GM19397 (cell line): ENCODE measurements at regions not wholly inside any gene's neighbourhood (a gene's known extent, or its start where the extent isn't known, plus 50 kb on each side); places are given as distances from the start of the nearest gene placed in this dataset.

ENCODE experiments used
- ATAC-seq: cut with Tn5 transposase; IDR thresholded peaks from one replicate; pipeline ENCODE4 v1.9.1; 2021; ENCODE audit warnings: mild to moderate bottlenecking, moderate library complexity; ENCODE audit not compliant: unreplicated experiment

DNA sequence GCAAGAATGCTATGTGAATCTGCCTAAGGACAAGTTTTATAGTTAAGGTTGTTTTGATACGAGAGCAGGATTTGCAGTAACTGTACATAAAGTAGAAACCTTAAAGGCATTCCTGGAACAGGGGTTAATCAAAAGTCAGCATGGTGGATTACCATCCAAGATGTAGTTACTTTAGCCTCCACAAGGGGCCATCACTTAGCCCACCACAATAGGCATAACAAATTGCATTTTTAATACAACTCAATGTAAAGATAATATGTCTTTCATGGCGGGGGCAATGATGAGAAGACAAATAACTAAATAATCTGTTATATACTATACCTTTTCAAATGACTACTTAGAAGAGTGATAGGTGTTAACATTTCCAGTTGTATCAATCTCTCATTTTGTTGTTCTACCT, 611.2 kb upstream of the ADGRL4 start:
- ATAC-seq: no peak

DNA sequence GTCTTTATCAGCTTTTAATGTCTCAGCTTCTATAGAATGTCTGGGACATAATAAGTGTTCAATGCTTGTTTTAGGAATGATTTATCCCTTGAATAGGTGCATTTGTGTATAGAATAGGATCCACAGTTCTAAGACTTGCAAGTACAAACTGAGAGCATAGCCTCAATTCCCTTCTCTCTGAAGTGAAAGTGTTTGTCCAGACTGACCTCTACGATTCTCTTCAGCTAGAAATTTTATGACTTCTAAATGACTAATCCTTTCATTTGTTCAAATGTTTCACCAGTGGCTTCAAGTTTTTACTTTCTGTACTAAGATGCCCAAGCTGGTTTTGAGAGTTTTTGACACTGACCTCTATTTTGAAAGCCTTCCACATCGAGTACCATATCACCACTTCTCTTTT, 608.2 kb upstream of the ADGRL4 start:
- no peak for ATAC-seq

DNA sequence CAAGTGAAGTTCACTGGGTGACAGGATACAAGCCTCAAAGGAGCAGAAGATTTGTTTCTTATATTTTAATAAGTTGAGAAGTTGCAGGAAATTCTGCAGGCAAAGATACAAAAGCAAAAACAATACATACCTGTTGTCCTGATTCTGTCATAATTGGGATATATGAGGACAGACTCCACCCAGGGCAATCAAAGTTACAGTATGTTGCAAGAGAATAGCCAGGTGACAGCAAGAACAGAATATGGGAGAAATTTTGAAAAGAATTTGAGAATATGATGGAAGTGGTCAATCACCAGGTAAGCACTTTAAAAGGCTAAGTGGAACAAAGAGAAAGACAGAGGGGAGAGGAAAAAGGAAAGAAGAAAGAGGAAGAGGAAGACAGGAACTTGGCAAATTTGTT, 607.6 kb upstream of the ADGRL4 start:
- no peak for ATAC-seq

DNA sequence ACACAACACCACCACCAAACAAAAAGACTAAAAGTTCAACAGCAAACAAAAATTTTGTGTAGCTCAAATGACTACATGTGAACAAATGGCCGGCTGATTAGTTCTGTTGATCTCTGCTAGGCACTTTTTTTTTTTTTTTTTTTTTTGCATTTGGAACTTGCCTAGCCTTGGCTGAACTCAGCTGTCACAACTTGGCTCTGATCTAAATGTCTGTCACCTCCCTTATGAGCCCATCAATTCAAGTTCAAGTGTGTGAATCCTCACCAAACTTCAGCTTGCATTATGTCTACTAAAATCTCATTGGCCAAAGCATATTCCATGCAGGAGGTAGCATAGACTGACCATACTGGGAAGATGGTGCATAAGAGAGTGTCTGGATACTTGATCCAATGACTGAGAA, 606.5 kb upstream of the ADGRL4 start:
- ATAC-seq: no peak

DNA sequence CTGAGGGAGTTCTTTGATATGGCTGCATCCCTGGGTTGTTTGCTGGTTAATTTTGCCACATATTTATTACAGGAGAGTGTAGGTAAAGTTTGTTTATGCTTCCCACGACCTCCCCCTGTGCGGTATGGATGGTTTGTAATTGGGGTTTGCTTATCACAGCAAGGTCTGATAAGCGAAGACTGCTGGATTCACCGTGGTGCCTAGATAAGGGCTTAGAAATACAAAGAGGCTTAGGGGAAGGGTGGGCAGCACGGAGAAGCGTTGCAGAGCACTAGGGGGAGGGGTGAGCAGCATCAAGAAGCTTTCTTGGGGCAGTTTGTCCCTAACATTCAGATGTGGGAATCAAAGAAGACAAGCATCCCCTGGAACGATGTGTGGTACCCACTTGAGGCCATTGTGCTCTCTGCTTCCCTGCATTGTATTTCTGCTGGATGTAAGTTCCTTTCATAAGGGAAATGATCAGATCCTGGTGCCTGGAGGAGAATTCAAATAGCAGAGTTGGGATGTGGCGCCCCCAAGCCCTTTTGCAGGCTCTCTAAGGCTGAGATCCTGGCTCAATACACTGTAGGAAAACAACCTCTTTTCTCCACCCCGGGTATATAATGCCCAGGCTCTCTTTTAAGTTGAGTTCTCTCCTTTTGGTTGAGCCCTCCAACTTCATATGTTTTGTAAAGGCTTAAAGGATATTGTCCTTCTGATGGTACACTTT, 598.1 kb upstream of the ADGRL4 start:
- ATAC-seq: no peak

DNA sequence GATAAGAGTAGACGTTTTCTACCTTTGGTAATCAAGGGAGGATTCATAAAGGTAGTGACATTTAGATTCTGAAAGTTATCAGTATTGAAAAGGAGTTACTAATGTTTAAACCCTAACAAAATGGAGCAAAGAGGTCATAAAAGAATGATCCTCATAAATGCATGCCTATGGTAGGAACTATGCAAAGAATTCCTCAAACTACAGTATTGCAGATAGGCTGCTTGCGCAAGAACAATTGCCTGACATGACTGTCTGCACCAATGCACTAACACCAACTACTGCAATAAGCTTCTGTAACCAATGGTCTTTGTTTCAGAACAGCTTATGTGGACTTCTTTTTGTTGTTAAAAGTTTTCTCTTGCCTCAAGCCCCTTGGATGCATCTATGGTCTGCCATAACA, 597.3 kb upstream of the ADGRL4 start:
- ATAC-seq: no peak

DNA sequence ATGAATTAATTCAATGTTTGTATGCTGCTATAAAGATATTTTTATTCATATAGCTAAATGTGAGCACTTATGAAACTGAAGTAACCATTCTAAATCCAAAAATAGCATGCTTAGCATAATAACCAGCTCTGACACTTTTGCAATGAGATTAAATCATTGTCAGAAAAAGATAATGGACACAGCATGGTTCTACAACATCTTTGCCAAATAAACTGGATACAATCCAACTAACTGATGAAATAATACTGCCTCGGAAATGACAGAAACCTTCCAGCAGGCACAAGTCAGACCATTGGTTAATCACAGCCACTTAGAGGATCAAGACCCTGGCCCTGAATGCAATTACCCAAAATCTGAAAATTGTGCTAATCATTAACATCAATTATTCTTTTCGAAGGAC, 592.7 kb upstream of the ADGRL4 start:
- no peak for ATAC-seq

DNA sequence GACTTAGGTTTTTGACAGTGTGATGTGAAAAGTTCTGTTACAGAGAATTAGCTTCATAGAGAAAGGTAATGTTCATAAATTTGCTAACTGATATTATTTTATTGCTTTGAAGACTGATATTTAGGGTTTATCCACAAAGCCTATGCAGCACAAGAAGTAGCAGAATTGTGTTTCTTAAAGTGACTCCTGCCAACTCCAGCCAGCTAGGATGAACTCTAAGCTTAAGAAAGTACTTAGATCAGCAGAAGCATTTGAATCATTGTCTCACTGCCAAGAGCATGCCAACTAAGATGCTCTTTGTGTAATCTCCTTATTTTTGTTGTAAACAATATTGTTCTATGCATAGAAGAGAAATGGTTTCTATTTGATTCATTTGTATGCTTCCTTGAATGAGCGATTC, 589.4 kb upstream of the ADGRL4 start:
- no peak for ATAC-seq

DNA sequence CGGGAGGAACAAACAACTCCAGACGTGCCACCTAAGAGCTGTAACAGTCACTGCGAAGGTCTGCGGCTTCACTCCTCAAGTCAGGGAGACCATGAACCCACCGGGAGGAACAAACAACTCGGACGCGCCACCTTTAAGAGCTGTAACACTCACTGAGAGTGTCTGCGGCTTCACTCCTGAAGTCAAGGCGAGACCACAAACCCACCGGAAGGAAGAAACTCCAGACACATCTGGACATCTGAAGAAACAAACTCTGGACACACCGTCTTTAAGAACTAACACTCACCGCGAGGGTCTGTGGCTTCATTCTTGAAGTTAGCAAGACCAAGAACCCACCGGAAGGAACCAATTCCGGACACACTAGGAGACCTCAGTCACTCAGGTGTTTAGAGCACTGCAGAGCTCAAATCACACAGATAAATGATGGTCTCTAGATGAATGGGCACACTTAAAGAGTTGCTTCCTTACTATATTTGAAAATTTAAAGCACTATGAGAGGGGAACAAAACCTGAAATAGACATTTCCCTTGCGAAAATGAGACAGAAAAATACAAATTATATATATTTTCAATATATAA, 587.7 kb upstream of the ADGRL4 start:
- ATAC-seq: no peak

DNA sequence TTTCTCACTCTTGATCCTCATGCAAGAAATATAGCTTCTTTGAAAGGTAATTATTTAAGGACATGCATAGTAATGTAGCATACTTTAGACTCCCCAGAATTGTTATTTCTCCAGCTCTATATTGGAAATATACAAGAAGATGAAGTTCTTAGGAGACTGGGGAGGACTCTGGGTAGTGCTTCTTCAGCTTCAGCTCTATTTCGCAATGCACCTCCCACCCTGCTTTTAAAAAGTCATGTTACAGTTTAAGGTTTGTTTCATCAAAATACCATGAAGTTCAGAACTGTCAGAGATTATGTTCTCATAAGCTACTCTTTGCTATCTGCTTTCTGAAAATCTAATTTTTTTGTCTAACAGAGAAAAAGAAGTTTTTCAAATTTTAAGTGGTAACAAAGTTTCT, 586.2 kb upstream of the ADGRL4 start:
- no peak for ATAC-seq

DNA sequence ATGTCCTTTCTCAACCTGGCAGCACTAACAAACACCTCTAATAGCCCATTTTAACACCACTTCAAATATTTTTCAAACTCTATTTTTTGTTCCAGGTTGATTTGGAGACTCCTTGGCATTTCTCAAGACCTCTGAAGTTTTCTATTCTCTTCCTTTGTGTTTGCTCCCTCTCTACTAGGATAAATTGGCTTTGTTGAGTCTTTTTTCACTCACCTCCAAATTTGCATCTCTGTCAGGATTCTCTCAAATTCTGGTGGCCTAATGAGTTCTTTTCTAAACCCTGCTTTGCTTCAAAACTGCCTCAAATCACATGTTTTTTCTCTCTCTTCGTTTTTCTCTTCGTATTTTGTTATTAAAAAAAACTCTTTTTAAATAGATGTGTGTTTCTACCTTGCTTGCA, 582.2 kb upstream of the ADGRL4 start:
- ATAC-seq: no peak

DNA sequence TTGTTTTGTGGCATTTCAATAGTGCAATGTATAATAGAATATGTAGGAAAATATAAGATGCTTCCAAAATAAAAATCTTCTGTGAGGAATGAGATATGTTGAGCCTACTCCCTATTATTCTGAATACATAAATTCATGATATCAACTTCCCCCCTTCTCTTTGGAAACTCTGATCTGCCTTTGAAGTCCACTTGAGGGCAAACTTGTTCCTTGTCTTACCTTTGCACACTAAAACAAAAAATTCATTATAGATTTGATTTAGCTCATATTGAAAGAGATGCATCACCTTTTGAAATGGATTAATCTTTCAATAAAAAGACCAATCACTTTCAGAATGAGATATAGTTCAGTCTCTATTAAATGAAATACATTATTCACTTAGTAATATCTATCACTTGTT, 580.7 kb upstream of the ADGRL4 start:
- ATAC-seq: no peak

DNA sequence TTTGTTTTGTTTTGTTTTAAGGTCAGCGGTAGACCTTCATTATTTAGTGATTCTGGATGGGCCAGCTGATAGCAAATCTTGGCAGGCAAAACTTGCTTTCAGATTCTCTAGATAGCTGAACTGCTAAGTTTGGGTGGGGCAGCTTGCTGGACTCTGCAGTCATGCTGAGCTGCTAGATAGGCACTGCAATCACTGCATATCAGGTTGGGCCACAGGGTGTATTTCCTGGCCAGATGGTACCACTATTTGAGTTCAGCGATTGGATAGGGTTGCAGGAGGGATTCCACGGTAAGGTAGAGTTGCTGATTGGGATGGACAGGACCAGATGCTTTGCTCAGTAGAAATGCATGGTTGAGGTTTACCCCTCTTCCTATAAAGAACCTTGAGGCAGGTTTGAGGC, 579.3 kb upstream of the ADGRL4 start:
- ATAC-seq: no peak

DNA sequence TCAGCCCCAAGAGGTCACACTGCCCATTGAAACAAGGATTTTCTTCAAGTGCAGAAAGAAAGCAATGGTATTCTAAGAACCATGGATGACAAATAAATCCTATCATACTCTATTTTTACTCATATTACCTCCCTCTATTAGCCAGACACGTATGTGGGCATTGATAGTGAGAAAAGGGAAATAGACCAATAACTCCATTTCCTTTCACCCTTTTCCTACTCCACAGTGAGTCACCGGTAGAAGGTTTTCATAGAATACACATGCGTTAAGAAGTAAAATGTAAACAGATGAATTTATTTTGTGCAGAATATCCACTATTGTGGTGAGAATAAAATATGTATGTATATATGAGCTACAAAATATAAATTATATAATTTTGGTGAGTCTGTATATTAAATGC, 568.9 kb upstream of the ADGRL4 start:
- ATAC-seq: no peak

DNA sequence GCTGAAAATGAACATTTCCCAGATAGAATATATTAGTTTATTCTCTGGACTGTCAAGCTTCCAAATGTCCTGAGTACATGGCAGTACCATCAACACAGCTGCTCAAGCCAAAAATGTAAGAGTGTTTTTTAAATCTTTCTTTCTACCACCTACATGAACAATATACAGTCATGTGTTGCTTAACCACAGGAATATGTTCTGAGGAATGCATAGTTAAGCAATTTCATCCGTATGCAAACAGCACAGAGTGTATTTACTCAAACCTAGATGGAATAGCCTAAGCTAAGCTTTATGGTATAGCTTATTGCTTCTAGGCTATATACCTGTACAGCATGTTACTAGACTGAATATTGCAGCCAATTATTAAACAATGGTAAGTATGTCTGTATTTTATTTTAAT, 561.9 kb upstream of the ADGRL4 start:
- ATAC-seq: no peak

DNA sequence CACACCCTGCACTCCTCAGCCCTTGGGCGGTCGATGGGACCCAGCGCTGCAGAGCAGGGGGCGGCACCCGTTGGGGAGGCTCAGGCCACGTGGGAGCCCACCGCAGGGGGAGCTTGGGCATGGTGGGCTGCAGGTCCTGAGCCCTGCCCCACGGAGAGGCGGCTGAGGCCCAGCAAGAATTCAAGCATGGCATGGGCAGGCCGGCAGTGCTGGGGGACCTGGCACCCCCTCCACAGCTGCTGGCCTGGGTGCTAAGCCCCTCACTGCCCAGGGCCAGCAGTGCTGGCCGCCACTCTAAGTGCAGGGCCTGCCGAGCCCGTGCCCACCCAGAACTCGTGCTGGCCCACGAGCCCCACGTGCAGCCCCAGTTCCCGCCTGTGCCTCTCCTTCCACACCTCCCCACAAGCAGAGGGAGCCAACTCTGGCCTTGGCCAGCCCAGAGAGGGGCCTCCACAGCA, 555.0 kb upstream of the ADGRL4 start:
- ATAC-seq: no peak

DNA sequence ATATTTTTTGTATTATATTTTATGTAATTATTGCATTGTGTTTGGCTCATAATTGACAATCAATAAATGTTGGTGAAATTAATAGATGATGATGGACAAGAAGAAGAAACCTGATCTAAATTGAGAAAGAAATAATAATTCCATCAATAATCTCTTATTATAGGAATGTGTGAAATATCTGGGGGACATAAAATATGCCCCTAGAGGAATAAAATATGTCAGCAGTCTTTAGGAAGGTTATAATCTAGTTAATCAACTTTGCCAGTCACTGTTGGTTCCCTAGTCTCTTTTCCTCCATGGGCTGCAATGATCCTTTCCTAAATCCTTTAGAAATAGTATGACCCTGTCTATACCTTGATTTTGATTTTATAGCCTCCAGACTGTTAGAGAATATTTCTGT, 549.7 kb upstream of the ADGRL4 start:
- ATAC-seq: no peak

DNA sequence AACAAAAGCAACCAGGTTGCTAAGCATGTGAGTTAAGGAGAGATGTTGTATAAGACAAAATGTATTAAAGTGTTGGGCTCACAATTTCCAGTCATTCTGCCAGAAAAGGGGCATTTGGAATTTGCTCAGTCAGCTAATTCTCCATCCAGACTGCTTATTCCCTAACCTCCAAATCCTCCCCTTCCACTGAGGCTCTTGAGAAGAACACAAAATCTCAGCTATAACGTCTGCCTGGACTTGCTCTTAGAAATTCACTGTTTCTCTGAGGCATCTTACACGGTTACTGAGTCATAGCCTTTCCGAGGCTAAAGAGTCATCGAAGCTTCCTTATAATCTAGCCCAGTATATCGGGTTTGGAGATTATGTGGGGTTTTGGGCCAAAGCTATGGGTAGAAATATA, 548.2 kb upstream of the ADGRL4 start:
- ATAC-seq: no peak

DNA sequence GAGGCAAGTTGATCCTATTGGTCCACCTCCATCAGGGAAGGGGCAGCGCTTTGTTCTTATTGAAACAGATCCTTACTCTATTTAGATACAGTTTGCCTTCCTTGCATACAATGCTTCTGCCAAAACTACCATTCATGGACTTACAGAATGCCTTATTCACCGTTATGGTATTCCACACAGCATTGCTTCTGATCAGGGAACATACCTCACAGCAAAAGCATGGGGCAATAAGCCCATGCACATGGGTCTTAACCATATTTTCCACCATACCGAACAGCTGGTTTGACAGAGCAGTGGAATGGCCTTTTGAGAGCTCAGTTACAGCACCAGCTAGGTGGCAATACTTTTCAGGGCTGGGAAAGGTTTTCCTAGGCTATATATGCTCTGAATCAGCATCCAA, 544.8 kb upstream of the ADGRL4 start:
- no peak for ATAC-seq

DNA sequence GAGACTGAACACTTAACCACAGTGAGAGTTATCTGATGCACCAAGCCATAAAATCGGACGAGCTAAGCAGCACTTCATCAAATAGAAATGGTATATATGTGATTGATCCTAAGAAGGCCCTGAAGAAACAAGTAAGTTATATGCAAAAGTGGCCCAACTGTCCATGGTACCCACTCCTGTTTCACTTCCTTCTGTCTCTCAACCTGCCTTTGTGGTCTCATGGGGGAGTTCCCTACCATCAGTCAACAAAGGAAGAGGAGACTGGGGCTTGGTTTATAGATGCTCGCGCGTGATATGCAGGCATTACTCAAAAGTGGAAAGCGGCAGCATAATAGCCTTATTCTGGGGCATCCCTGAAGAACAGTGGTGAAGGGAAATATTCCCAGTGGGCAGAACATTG, 543.9 kb upstream of the ADGRL4 start:
- no peak for ATAC-seq

DNA sequence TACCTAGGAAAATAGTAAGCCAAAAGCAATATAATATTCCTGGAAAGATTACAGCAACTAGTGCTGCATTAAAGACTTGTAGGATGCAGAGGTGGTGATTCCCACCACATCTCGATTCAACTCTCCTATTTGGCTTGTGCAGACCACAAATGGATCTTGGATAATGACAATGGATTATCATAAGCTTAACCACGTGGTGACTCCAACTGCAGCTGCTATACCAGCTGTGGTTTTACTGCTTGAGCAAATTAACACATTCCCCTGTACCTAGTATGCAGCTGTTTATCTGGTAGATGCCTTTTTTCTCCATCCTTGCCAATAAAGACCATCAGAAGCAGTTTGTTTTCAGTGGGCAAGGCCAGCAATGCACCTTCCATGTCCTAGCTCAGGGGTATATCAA, 542.7 kb upstream of the ADGRL4 start:
- ATAC-seq: no peak

DNA sequence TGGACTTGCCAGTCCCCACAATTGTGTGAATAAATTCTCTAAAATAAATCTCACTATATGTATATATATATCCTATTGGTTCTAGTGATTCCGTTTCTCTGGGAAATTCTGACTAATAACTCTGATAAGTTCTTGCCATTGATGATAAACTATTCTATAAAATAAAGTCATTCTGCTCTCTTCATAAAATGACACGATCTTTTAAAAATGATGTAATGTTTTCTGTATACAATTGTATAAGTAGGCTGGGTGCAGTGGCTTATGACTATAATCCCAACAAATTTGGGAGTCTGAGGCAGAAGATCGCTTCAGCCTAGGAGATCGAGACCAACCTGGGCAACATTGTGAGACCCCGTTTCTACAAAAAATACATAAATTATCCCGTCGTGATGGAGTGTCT, 541.0 kb upstream of the ADGRL4 start:
- no peak for ATAC-seq

DNA sequence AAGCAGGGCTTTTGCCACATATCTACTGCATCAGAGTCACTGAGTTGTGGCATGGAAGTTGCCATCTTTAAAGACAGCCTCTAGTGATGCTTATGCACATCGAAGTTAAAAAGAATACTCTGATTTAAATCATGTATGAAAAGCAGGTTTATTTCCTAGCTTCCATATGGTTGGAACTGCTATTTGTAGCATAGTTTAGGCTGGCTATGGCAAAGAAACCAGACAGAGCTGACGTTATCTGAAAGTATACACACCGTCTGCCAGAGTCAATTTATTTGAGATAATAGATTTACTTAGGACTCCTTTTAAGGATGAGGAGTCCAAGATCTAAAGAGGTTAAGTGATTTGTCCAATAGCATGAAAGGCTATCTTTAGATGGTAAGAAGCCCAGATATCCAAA, 536.9 kb upstream of the ADGRL4 start:
- ATAC-seq: no peak
